Suprapubic skin (tissue), 4 donors: ENCODE measurements at regions not wholly inside any gene's neighbourhood (a gene's known extent, or its start where the extent isn't known, plus 50 kb on each side); places are given as distances from the start of the nearest gene placed in this dataset.
"Not testable (repeated sequence)": the region's sequence is repeated elsewhere in the genome, so short reads cannot be mapped to it uniquely, and the experiment has no call there.

Experiments used
- DNase-seq, 2 donors: peaks; one replicate each; pipeline ENCODE4 v3.0.0-alpha.2; 2019; ENCODE audit warnings: low spot score in 2 of 2
- H3K27ac ChIP-seq: fragments of 200-600 bp; sonication (generic); one replicate; pipeline ENCODE4 v1.5.1; 2019
- H3K27me3 ChIP-seq: fragments of 200-600 bp; sonication (generic); one replicate; pipeline ENCODE4 v1.5.1; 2019
- H3K36me3 ChIP-seq: fragments of 200-600 bp; sonication (generic); one replicate; pipeline ENCODE4 v1.5.1; 2019
- H3K4me1 ChIP-seq: fragments of 200-600 bp; sonication (generic); one replicate; pipeline ENCODE4 v1.5.1; 2019
- H3K4me3 ChIP-seq: fragments of 200-600 bp; sonication (generic); one replicate; pipeline ENCODE4 v1.5.1; 2019; ENCODE audit warnings: mild to moderate bottlenecking
- H3K9me3 ChIP-seq: fragments of 200-600 bp; sonication (generic); one replicate; pipeline ENCODE4 v1.5.1; 2019
- CTCF ChIP-seq, 2 donors: fragments of 200-600 bp in 1 of 2; fragments of 450-650 bp in 1 of 2; sonication (generic) in 1 of 2; IDR thresholded peaks; one replicate each; pipeline ENCODE4 v1.5.1; 2016 to 2019; ENCODE audit warnings: antibody characterized with exemption in 2 of 2, mild to moderate bottlenecking in 1 of 2, moderate library complexity in 1 of 2
- EP300 ChIP-seq: sonication (generic); formaldehyde crosslinking; IDR thresholded peaks from one replicate; pipeline ENCODE4 v1.6.1; 2017; ENCODE audit warnings: antibody characterized with exemption
- POLR2A ChIP-seq, 2 donors: fragments of 450-650 bp; IDR thresholded peaks; one replicate each; pipeline ENCODE4 v1.6.1; 2017; ENCODE audit warnings: antibody characterized with exemption in 2 of 2, mild to moderate bottlenecking in 2 of 2, moderate library complexity in 2 of 2
- POLR2AphosphoS5 ChIP-seq, 3 donors: sonication (generic); formaldehyde crosslinking; IDR thresholded peaks; one replicate each; pipeline ENCODE4 v1.6.1; 2017; ENCODE audit warnings: antibody characterized with exemption in 3 of 3
- WGBS: methylation state at CpG from one replicate; pipeline ENCODE4 v1.1.5; 2018; 5-methylcytosine and 5-hydroxymethylcytosine counted together

- no peaks in the 10 kb centered on the region for H3K4me1 ChIP-seq
- H3K36me3 ChIP-seq: no peaks in the 10 kb centered on the region
- no peak overlapping the region for H3K27ac ChIP-seq
- no peaks in the 10 kb centered on the region for H3K27me3 ChIP-seq
- no peak for DNase-seq
- 94% methylated on average over 3 of the region's 3 CpGs for WGBS
- no peaks in the 10 kb centered on the region for H3K9me3 ChIP-seq
- H3K4me3 ChIP-seq: no peak overlapping the region
- no peak for TF ChIP-seq POLR2A (IDR thresholded peaks at IDR 0.05)
- no peak for TF ChIP-seq POLR2AphosphoS5 (IDR thresholded peaks at IDR 0.05)
- TF ChIP-seq EP300: no peak
- TF ChIP-seq CTCF (IDR thresholded peaks at IDR 0.05): no peak
These were observed 97.2 kb upstream of the BASP1 start for GRCh38 chr5:17120209-17120608.

- Histone ChIP-seq H3K4me1 (no peaks in the 10 kb centered on the region), H3K4me3 (no peak overlapping the region), H3K27me3 (no peaks in the 10 kb centered on the region), H3K9me3 (no peaks in the 10 kb centered on the region), H3K36me3 (no peaks in the 10 kb centered on the region), H3K27ac (no peak overlapping the region)
- WGBS: 88% methylated on average over 3 of the region's 3 CpGs
- DNase-seq: no peak
- TF ChIP-seq POLR2AphosphoS5 (IDR thresholded peaks at IDR 0.05) (no peak), CTCF (IDR thresholded peaks at IDR 0.05) (no peak), EP300 (no peak), POLR2A (IDR thresholded peaks at IDR 0.05) (no peak)
These were observed 95.7 kb upstream of the BASP1 start for GRCh38 chr5:17121776-17122175.

GRCh38 chr5:17123010-17123409, 94.4 kb upstream of the BASP1 start:
- Histone ChIP-seq H3K27me3 (no peaks in the 10 kb centered on the region), H3K36me3 (no peaks in the 10 kb centered on the region), H3K27ac (no peak overlapping the region), H3K4me1 (no peaks in the 10 kb centered on the region), H3K9me3 (no peaks in the 10 kb centered on the region), H3K4me3 (no peak overlapping the region)
- WGBS: 73% methylated on average over 5 of the region's 5 CpGs
- TF ChIP-seq POLR2A (IDR thresholded peaks at IDR 0.05): no peak
- TF ChIP-seq POLR2AphosphoS5 (IDR thresholded peaks at IDR 0.05): peak in 1 of 3 donors; percentile 20
- TF ChIP-seq EP300: no peak
- DNase-seq: no peak

GRCh38 chr5:17123773-17124172, 93.7 kb upstream of the BASP1 start:
- not testable (repeated sequence) for H3K4me1 ChIP-seq, H3K4me3 ChIP-seq, H3K27me3 ChIP-seq

GRCh38 chr5:17127743-17128231, 89.6 kb upstream of the BASP1 start:
- no peak for DNase-seq
- no peaks in the 10 kb centered on the region for H3K9me3 ChIP-seq
- H3K4me1 ChIP-seq: peaks cover 6% of the 10 kb centered on the region
- H3K4me3 ChIP-seq: no peak overlapping the region
- TF ChIP-seq POLR2AphosphoS5 (IDR thresholded peaks at IDR 0.05) (no peak), POLR2A (IDR thresholded peaks at IDR 0.05) (no peak), EP300 (no peak), CTCF (IDR thresholded peaks at IDR 0.05) (no peak)
- no peak overlapping the region for H3K27ac ChIP-seq
- H3K27me3 ChIP-seq: no peaks in the 10 kb centered on the region
- WGBS: 95% methylated on average over 8 of the region's 8 CpGs
- no peaks in the 10 kb centered on the region for H3K36me3 ChIP-seq

More at GRCh38 chr5:17123773-17124172, 93.7 kb upstream of the BASP1 start:
- not testable (repeated sequence) for H3K36me3 ChIP-seq, H3K9me3 ChIP-seq, DNase-seq
- WGBS: 74% methylated on average over 3 of the region's 3 CpGs
- peak overlapping the region; percentile 36 for H3K27ac ChIP-seq

- no peak for TF ChIP-seq CTCF (IDR thresholded peaks at IDR 0.05)
- no peaks in the 10 kb centered on the region for H3K27me3 ChIP-seq
- H3K9me3 ChIP-seq: no peaks in the 10 kb centered on the region
- H3K4me1 ChIP-seq: peaks cover 6% of the 10 kb centered on the region
- no peaks in the 10 kb centered on the region for H3K36me3 ChIP-seq
- H3K4me3 ChIP-seq: no peak overlapping the region
- DNase-seq: no peak
- 65% methylated on average over 14 of the region's 14 CpGs for WGBS
- no peak overlapping the region for H3K27ac ChIP-seq
These were observed 88.2 kb upstream of the BASP1 start for GRCh38 chr5:17129093-17129849.

- not testable (repeated sequence) for H3K36me3 ChIP-seq, H3K9me3 ChIP-seq, DNase-seq, H3K27me3 ChIP-seq, H3K4me1 ChIP-seq, H3K27ac ChIP-seq, H3K4me3 ChIP-seq
- WGBS: 89% methylated on average over 9 of the region's 9 CpGs
These were observed 87.1 kb upstream of the BASP1 start for GRCh38 chr5:17130302-17130701.
